ENCODE measurements at regions not wholly inside any gene's neighbourhood (a gene's known extent, or its start where the extent isn't known, plus 50 kb on each side); places are given as distances from the start of the nearest gene placed in this dataset.
"Not testable (repeated sequence)": the region's sequence is repeated elsewhere in the genome, so short reads cannot be mapped to it uniquely, and the experiment has no call there.

GRCh38 chrX:13397878-13398818, 78.3 kb upstream of the ATXN3L start:
- no peak for DNase-seq
- intact Hi-C loops (cut with DNase I): no loop called here

- intact Hi-C loops (cut with DNase I): no loop called here
These were observed 77.1 kb upstream of the ATXN3L start for GRCh38 chrX:13396924-13397323.

GRCh38 chrX:13389501-13389900, 69.6 kb upstream of the ATXN3L start:
- intact Hi-C loops (cut with DNase I): no loop called here
- no peak for DNase-seq

More at GRCh38 chrX:13396924-13397323, 77.1 kb upstream of the ATXN3L start:
- no peak for DNase-seq

GRCh38 chrX:13387666-13388494, 68.0 kb upstream of the ATXN3L start:
- intact Hi-C loops (cut with DNase I): no loop called here
- no peak for DNase-seq

GRCh38 chrX:13386636-13387035, 66.8 kb upstream of the ATXN3L start:
- intact Hi-C loops (cut with DNase I): no loop called here
- no peak for DNase-seq

- intact Hi-C loops (cut with DNase I): no loop called here
These were observed 66.2 kb upstream of the ATXN3L start for GRCh38 chrX:13386092-13386491.

GRCh38 chrX:13383907-13384306, 64.1 kb upstream of the ATXN3L start:
- DNase-seq: no peak
- intact Hi-C loops (cut with DNase I): no loop called here

More at GRCh38 chrX:13386092-13386491, 66.2 kb upstream of the ATXN3L start:
- no peak for DNase-seq

GRCh38 chrX:13381514-13381913, 61.7 kb upstream of the ATXN3L start:
- intact Hi-C loops (cut with DNase I): no loop called here
- DNase-seq: no peak

- intact Hi-C loops (cut with DNase I): no loop called here
- no peak for DNase-seq
These were observed 60.4 kb upstream of the ATXN3L start for GRCh38 chrX:13380211-13380610.

GRCh38 chrX:13378562-13379518, 59.0 kb upstream of the ATXN3L start:
- intact Hi-C loops (cut with DNase I): not testable (repeated sequence)
- peak in 17 of 42 donors; percentile 2 to 52 (median 20) for DNase-seq

GRCh38 chrX:13377550-13377934, 57.7 kb upstream of the ATXN3L start:
- DNase-seq: peak in 1 of 42 donors; percentile 7
- intact Hi-C loops (cut with DNase I): no loop called here

GRCh38 chrX:13376857-13377549, 57.1 kb upstream of the ATXN3L start:
- DNase-seq: no peak

GRCh38 chrX:13375596-13375995, 55.7 kb upstream of the ATXN3L start:
- intact Hi-C loops (cut with DNase I); DNase-seq: not testable (repeated sequence)

More at GRCh38 chrX:13376857-13377549, 57.1 kb upstream of the ATXN3L start:
- intact Hi-C loops (cut with DNase I): no loop called here

- intact Hi-C loops (cut with DNase I): no loop called here
- DNase-seq: no peak
These were observed 54.5 kb upstream of the ATXN3L start for GRCh38 chrX:13374364-13374763.

- intact Hi-C loops (cut with DNase I): no loop called here
- DNase-seq: peak in 1 of 42 donors; percentile 9
These were observed 53.8 kb upstream of the ATXN3L start for GRCh38 chrX:13373431-13374187.

GRCh38 chrX:13373027-13373426, 53.2 kb upstream of the ATXN3L start:
- intact Hi-C loops (cut with DNase I): no loop called here
- no peak for DNase-seq

GRCh38 chrX:13372203-13372980, 52.5 kb upstream of the ATXN3L start:
- intact Hi-C loops (cut with DNase I): no loop called here
- DNase-seq: no peak
